Osteocyte (in vitro differentiated cells): ENCODE measurements at regions not wholly inside any gene's neighbourhood (a gene's known extent, or its start where the extent isn't known, plus 50 kb on each side); places are given as distances from the start of the nearest gene placed in this dataset.
"Not testable (repeated sequence)": the region's sequence is repeated elsewhere in the genome, so short reads cannot be mapped to it uniquely, and the experiment has no call there.

Experiments used
- DNase-seq: peaks from one replicate; pipeline ENCODE4 v3.0.0; 2021; ENCODE audit warnings: mixed read lengths; ENCODE audit not compliant: unreplicated experiment; ENCODE audit errors: extremely low spot score
- H3K27ac Mint-ChIP-seq: one replicate; pipeline ENCODE4 v1.8.0; 2021; ENCODE audit warnings: mild to moderate bottlenecking, mixed read lengths; ENCODE audit not compliant: unreplicated experiment
- H3K27me3 Mint-ChIP-seq: one replicate; pipeline ENCODE4 v1.8.0; 2021; ENCODE audit warnings: mixed read lengths; ENCODE audit not compliant: unreplicated experiment
- H3K36me3 Mint-ChIP-seq: one replicate; pipeline ENCODE4 v1.8.0; 2021; ENCODE audit warnings: mixed read lengths; ENCODE audit not compliant: unreplicated experiment
- H3K4me1 Mint-ChIP-seq: one replicate; pipeline ENCODE4 v1.8.0; 2021; ENCODE audit warnings: mixed read lengths; ENCODE audit not compliant: unreplicated experiment
- H3K4me3 Mint-ChIP-seq: one replicate; pipeline ENCODE4 v1.8.0; 2021; ENCODE audit warnings: mild to moderate bottlenecking, moderate library complexity, mixed read lengths; ENCODE audit not compliant: unreplicated experiment
- H3K9me3 Mint-ChIP-seq: one replicate; pipeline ENCODE4 v1.8.0; 2021; ENCODE audit warnings: mixed read lengths; ENCODE audit not compliant: unreplicated experiment
- CTCF ChIP-seq: fragments of 200-600 bp; sonication (generic); IDR thresholded peaks from 2 replicates; pipeline ENCODE4 v1.5.0; 2021; ENCODE audit warnings: antibody characterized with exemption, mild to moderate bottlenecking, moderate library complexity

GRCh38 chr3:18556503-18557135 lies 131.5 kb upstream of the SATB1 start:
- DNase-seq, result no peak

GRCh38 chr3:18556001-18556408 lies 130.9 kb upstream of the SATB1 start:
- Mint-ChIP-seq H3K9me3 (no peaks in the 10 kb centered on the region), H3K4me1 (no peaks in the 10 kb centered on the region), H3K27ac (no peak overlapping the region), H3K4me3 (no peak overlapping the region), H3K27me3 (peaks cover 6% of the 10 kb centered on the region), H3K36me3 (no peaks in the 10 kb centered on the region)
- TF ChIP-seq CTCF, result no peak
- no peak for DNase-seq

More at GRCh38 chr3:18556503-18557135, 131.5 kb upstream of the SATB1 start:
- no peak overlapping the region for H3K4me3 Mint-ChIP-seq
- H3K27me3 Mint-ChIP-seq, result peaks cover 6% of the 10 kb centered on the region
- H3K27ac Mint-ChIP-seq, result no peak overlapping the region
- H3K36me3 Mint-ChIP-seq, result no peaks in the 10 kb centered on the region
- no peaks in the 10 kb centered on the region for H3K9me3 Mint-ChIP-seq
- H3K4me1 Mint-ChIP-seq, result no peaks in the 10 kb centered on the region
- TF ChIP-seq CTCF, result no peak

GRCh38 chr3:18552579-18553105 lies 127.5 kb upstream of the SATB1 start:
- H3K9me3 Mint-ChIP-seq, H3K27me3 Mint-ChIP-seq, H3K36me3 Mint-ChIP-seq, H3K27ac Mint-ChIP-seq, H3K4me1 Mint-ChIP-seq, H3K4me3 Mint-ChIP-seq, DNase-seq: not testable (repeated sequence)

- no peaks in the 10 kb centered on the region for H3K4me1 Mint-ChIP-seq
Measured at GRCh38 chr3:18546632-18547031, 121.5 kb upstream of the SATB1 start.

GRCh38 chr3:18544146-18544545 lies 119.0 kb upstream of the SATB1 start:
- Mint-ChIP-seq H3K27me3 (no peaks in the 10 kb centered on the region), H3K4me3 (no peak overlapping the region), H3K9me3 (peaks cover 5% of the 10 kb centered on the region), H3K4me1 (no peaks in the 10 kb centered on the region), H3K27ac (no peak overlapping the region), H3K36me3 (no peaks in the 10 kb centered on the region)
- no peak for DNase-seq
- TF ChIP-seq CTCF, result no peak

More at GRCh38 chr3:18546632-18547031, 121.5 kb upstream of the SATB1 start:
- Mint-ChIP-seq H3K36me3 (no peaks in the 10 kb centered on the region), H3K27ac (no peak overlapping the region), H3K4me3 (no peak overlapping the region), H3K27me3 (no peaks in the 10 kb centered on the region), H3K9me3 (peaks cover 5% of the 10 kb centered on the region)
- no peak for TF ChIP-seq CTCF
- DNase-seq, result no peak
